Choroid plexus epithelial cell (primary cell): ENCODE measurements at regions not wholly inside any gene's neighbourhood (a gene's known extent, or its start where the extent isn't known, plus 50 kb on each side); places are given as distances from the start of the nearest gene placed in this dataset.
A peak's percentile ranks its signal among the peaks of the same experiment; 100 is the strongest.

ENCODE experiments used
- DNase-seq: peaks from one replicate; pipeline ENCODE4 v3.0.0-alpha.2; 2010; ENCODE audit warnings: low read depth
- H3K4me3 ChIP-seq: 2 replicates; pipeline ENCODE4 v1.5.1; 2011; ENCODE audit warnings: low read depth, mild to moderate bottlenecking, control low read depth, low read length, moderate library complexity
- TF ChIP-seq, protein P1 (sequence below): conservative IDR thresholded peaks from 2 replicates; pipeline ENCODE4 v1.5.1; 2011; ENCODE audit warnings: low read depth, mild to moderate bottlenecking, control low read depth, inconsistent platforms, low read length, moderate library complexity

DNA sequence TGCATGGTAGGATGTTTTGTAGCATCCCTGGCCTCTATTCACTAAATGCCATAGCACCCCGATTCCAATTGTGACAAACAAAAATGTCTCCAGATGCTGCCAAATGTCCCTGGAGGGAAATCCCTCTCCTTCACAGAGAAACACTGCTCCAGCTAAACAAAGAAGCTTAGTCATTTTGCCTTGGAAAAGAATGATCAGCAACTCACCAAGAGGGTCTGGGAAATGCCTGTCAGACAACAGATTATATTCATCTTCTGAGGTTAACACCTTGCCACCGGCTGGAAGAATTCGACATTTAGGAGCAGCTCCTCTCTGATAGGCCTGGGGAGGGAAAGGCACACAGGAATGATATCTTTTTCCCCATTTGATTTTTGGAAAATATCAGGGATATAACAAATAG lies 84.4 kb downstream of the NIBAN1 start:
- TF ChIP-seq, protein P1, sequence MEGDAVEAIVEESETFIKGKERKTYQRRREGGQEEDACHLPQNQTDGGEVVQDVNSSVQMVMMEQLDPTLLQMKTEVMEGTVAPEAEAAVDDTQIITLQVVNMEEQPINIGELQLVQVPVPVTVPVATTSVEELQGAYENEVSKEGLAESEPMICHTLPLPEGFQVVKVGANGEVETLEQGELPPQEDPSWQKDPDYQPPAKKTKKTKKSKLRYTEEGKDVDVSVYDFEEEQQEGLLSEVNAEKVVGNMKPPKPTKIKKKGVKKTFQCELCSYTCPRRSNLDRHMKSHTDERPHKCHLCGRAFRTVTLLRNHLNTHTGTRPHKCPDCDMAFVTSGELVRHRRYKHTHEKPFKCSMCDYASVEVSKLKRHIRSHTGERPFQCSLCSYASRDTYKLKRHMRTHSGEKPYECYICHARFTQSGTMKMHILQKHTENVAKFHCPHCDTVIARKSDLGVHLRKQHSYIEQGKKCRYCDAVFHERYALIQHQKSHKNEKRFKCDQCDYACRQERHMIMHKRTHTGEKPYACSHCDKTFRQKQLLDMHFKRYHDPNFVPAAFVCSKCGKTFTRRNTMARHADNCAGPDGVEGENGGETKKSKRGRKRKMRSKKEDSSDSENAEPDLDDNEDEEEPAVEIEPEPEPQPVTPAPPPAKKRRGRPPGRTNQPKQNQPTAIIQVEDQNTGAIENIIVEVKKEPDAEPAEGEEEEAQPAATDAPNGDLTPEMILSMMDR, result no peak
- DNase-seq, result no peak
- no peak overlapping the region for H3K4me3 ChIP-seq

DNA sequence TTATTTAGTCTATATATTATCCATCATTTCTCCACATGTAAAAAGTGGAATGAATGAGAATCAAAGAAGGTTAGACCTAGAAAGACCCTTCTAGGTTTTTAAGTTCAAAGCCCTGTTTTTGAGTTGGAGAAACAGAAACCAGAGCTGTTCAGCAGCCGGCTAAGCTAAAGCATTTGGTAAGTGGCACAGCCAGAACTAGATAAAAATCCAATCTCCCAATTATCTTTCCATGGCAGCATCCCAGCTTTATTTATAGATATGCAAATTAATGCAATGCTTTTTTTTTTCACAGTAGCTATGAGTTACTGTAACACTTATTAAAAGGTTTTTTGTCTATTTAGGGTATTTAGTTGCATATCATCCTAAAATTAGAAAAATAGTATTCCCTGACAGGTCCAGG lies 85.1 kb downstream of the NIBAN1 start:
- TF ChIP-seq, protein P1, result no peak
- no peak for DNase-seq
- no peak overlapping the region for H3K4me3 ChIP-seq

DNA sequence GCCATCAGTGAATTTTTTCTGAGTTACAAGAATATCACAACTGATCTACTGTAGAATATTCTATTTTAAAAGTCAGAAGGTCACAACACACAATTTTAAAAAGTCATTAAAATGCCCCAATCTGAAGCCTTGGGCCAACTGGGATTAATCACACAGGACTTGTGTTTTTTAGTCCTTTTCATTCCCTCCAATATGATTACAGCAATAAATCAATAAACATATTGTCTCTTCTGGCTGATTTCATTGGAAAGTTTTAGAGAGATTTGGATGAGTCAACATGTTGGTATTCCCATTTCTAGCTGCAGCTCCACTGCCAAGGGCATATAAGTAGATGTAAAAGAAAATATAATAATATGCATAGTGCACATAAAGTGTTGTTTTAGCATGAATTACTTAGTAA lies 85.8 kb downstream of the NIBAN1 start:
- H3K4me3 ChIP-seq, result no peak overlapping the region
- peak; percentile 74 for DNase-seq
- TF ChIP-seq, protein P1, result no peak

DNA sequence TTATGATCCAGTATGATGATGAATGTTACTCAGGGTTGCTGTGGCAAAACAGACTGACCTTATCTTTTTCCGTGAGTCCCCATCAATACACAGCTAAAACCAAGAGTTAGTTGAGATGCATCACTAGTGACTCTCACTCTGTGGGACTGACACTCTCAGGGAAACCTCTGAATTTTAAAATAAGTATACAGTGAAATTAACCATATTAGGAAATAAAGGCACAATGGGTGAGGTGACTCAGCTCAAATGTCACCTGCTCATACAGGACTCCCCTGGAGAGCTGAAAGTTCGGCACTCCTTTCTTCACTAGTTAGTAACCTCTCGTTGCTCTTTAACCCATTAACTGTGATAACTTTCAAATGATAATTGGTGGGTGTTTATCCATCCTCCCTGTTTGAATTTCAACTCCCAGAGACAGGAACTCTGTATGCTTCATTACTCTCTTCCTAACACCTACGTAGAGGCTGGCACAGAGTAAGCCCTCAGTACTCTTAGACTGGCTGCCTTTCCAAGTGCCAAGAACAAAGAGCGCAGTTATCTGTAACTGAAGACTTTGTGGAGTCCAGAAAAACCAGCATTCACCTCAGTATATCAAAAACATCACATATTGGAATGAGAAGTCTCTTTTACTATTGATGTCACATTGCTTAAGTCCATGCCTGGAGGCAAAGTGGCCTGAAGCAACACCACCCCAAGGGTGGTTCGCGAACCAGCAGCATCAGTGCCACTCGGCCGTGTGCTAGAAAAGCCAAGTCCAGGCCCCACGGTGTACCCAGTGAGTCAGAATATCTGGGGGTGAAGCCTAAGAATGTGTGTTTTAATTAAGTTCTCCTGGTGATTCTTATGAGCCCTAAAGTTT lies 91.1 kb downstream of the NIBAN1 start:
- DNase-seq, result no peak
- no peak overlapping the region for H3K4me3 ChIP-seq
- TF ChIP-seq, protein P1, result no peak

DNA sequence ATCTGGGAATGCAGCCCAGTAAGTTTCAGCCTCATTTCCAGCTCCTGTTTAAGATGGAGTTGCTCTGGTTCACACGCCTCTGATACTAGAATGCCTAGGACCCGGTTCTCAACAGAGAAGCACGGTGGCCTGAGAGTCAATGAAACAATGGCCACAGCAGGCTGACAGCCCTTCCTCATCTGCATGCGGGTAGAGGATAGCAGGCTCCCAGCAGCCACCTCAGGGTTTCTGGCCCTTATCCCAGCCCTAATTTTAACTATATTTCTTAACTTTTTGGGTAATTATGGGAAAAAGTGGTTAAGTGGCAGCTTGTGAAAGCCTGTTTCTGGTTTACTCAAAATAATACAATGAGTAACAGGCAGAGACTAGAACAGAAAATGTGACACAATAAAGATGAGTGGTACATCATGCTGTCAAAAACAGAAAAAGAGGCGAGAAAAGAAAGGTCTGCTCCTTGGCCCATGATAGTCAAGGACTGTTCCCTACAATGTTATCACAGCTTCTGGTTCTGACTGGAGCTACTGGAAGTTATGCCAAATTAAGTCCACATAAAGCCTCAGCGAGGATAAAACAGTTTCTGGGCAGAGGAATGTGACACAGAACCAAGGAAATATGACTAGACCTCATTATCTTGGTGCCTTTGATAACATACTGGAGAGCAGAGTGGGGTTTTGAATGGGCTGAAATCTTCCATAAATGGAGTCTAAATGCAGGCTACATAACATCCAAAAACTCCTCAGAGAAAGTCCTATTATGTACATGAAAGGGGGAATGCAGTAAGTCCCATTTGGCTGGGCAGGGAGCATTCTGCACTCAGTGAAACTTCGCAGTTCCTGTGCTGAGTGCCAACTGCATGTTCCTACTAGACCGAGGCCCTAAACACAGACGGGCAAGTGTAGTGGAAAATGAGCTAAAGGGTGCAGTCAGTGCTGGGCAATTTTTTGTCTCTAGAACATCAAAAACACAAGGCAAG lies 92.1 kb downstream of the NIBAN1 start:
- TF ChIP-seq, protein P1, result no peak
- no peak overlapping the region for H3K4me3 ChIP-seq
- DNase-seq, result no peak

DNA sequence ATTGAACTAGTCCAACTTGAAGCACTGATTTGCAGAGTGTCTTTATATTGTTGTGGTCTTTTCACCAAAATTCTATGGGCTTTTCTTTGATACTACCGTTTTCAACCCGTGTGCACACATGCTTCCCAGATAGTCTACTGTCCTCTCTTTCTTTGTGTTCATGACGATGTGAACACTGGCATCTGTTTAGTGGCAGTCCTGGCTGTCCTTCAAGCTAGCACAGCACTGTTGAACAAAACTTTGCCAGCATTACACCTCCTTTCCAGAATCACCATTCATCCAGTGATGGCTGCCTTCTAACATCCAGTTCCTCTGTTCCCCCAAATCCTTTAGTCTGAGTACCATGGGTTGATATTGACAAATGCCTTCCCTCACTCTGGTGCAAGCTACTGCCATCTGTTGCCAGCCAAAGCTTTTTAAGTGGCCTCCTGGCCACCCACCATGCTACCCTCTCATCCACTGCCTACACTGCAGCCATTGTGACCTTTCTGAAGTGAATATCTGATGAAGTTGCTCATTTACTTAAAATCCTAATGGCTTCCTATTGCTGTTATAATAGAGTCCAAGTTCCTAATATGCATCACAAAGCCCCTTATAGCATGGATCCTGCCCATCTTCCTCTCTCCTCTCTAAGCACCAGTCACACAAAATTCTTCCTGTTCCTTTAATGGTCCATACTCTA lies 94.3 kb downstream of the NIBAN1 start:
- no peak for DNase-seq
- H3K4me3 ChIP-seq, result no peak overlapping the region
- TF ChIP-seq, protein P1, result no peak
